ENCODE measurements at regions not wholly inside any gene's neighbourhood (a gene's known extent, or its start where the extent isn't known, plus 50 kb on each side); places are given as distances from the start of the nearest gene placed in this dataset.
A peak's percentile ranks its signal among the peaks of the same experiment; 100 is the strongest.
"Not testable (repeated sequence)": the region's sequence is repeated elsewhere in the genome, so short reads cannot be mapped to it uniquely, and the experiment has no call there.

- peak; percentile 27 for DNase-seq
- ATAC-seq (ENCODE audit: poor library complexity); intact Hi-C loops (cut with DNase I): not testable (repeated sequence)
Measured at GRCh38 chr22:11131178-11131577, 4396.8 kb upstream of the OR11H1 start.

All from Right ventricle myocardium superior (tissue), 1 donor.